H9 (cell line): ENCODE measurements at regions not wholly inside any gene's neighbourhood (a gene's known extent, or its start where the extent isn't known, plus 50 kb on each side); places are given as distances from the start of the nearest gene placed in this dataset.
A peak's percentile ranks its signal among the peaks of the same experiment; 100 is the strongest.

Experiments
- DNase-seq: peaks from one replicate; pipeline ENCODE4 v3.0.0-alpha.2; 2017
- H2AFZ ChIP-seq: one replicate; pipeline ENCODE4 v1.6.1; 2013; ENCODE audit warnings: mild to moderate bottlenecking, low read length, control low read depth, moderate library complexity
- H2AK5ac ChIP-seq: 2 replicates; pipeline ENCODE4 v1.6.1; 2013; ENCODE audit warnings: low read length, control low read depth, mixed read lengths; ENCODE audit not compliant: insufficient read length
- H2BK120ac ChIP-seq: one replicate; pipeline ENCODE4 v1.6.1; 2013; ENCODE audit warnings: low read depth, mild to moderate bottlenecking, low read length, control low read depth, inconsistent platforms; ENCODE audit not compliant: poor library complexity, severe bottlenecking
- H2BK12ac ChIP-seq: 2 replicates; pipeline ENCODE4 v1.6.1; 2013; ENCODE audit warnings: low read length, control low read depth, mixed read lengths, low read depth; ENCODE audit not compliant: insufficient read length
- H2BK15ac ChIP-seq: 2 replicates; pipeline ENCODE4 v1.6.1; 2013; ENCODE audit warnings: low read depth, low read length, control low read depth
- H2BK20ac ChIP-seq: one replicate; pipeline ENCODE4 v1.6.1; 2013; ENCODE audit warnings: low read depth, mild to moderate bottlenecking, low read length, control low read depth, inconsistent platforms; ENCODE audit not compliant: poor library complexity, severe bottlenecking
- H2BK5ac ChIP-seq: 2 replicates; pipeline ENCODE4 v1.6.1; 2013; ENCODE audit warnings: low read length, control low read depth, mixed read lengths; ENCODE audit not compliant: insufficient read length
- H3K14ac ChIP-seq: 2 replicates; pipeline ENCODE4 v1.6.1; 2013; ENCODE audit warnings: low read length, control low read depth; ENCODE audit not compliant: insufficient read depth
- H3K18ac ChIP-seq: 2 replicates; pipeline ENCODE4 v1.6.1; 2013; ENCODE audit warnings: low read depth, mild to moderate bottlenecking, mixed read lengths, low read length, control low read depth; ENCODE audit not compliant: insufficient read length
- H3K23ac ChIP-seq: 2 replicates; pipeline ENCODE4 v1.6.1; 2013; ENCODE audit warnings: low read length, control low read depth, mixed read lengths, low read depth; ENCODE audit not compliant: insufficient read length
- H3K23me2 ChIP-seq: 2 replicates; pipeline ENCODE4 v1.6.1; 2013; ENCODE audit warnings: low read depth, mild to moderate bottlenecking, mixed read lengths, low read length, control low read depth; ENCODE audit not compliant: insufficient read length, poor library complexity, severe bottlenecking
- H3K27ac ChIP-seq: 2 replicates; pipeline ENCODE4 v1.5.1; 2013; ENCODE audit warnings: low read length, control low read depth, mixed read lengths, low read depth; ENCODE audit not compliant: insufficient read length
- H3K27me3 ChIP-seq: 2 replicates; pipeline ENCODE4 v1.6.1; 2013; ENCODE audit warnings: low read length, control low read depth, inconsistent platforms; ENCODE audit not compliant: insufficient read depth
- H3K4ac ChIP-seq: 2 replicates; pipeline ENCODE4 v1.6.1; 2013; ENCODE audit warnings: low read depth, mild to moderate bottlenecking, control low read depth, inconsistent platforms, low read length, moderate library complexity
- H3K4me1 ChIP-seq: 2 replicates; pipeline ENCODE4 v1.6.1; 2013; ENCODE audit warnings: low read length, control low read depth, inconsistent platforms; ENCODE audit not compliant: insufficient read depth
- H3K4me2 ChIP-seq: 2 replicates; pipeline ENCODE4 v1.6.1; 2013; ENCODE audit warnings: low read length, control low read depth, mixed read lengths; ENCODE audit not compliant: insufficient read length, insufficient read depth
- H3K56ac ChIP-seq: 2 replicates; pipeline ENCODE4 v1.6.1; 2013; ENCODE audit warnings: low read depth, mild to moderate bottlenecking, mixed read lengths, low read length, control low read depth; ENCODE audit not compliant: insufficient read length
- H3K79me1 ChIP-seq: 2 replicates; pipeline ENCODE4 v1.6.1; 2013; ENCODE audit warnings: low read depth, mild to moderate bottlenecking, moderate library complexity, low read length, control low read depth, inconsistent platforms; ENCODE audit not compliant: insufficient read depth, poor library complexity, severe bottlenecking
- H3K79me2 ChIP-seq: 2 replicates; pipeline ENCODE4 v1.6.1; 2013; ENCODE audit warnings: low read length, control low read depth, inconsistent platforms; ENCODE audit not compliant: insufficient read depth
- H3K9ac ChIP-seq: 2 replicates; pipeline ENCODE4 v1.6.1; 2013; ENCODE audit warnings: low read length, control low read depth, mixed read lengths; ENCODE audit not compliant: insufficient read length; ENCODE audit errors: extremely low read depth
- H3K9me3 ChIP-seq: one replicate; pipeline ENCODE4 v1.6.1; 2013; ENCODE audit warnings: low read depth, low read length, inconsistent platforms; ENCODE audit not compliant: control insufficient read depth
- H3T11ph ChIP-seq: one replicate; pipeline ENCODE4 v1.6.1; 2013; ENCODE audit warnings: mild to moderate bottlenecking, low read length, control low read depth, inconsistent platforms
- H4K20me1 ChIP-seq: one replicate; pipeline ENCODE4 v1.6.1; 2013; ENCODE audit not compliant: control insufficient read depth, insufficient read length, insufficient read depth
- H4K5ac ChIP-seq: 2 replicates; pipeline ENCODE4 v1.6.1; 2013; ENCODE audit warnings: low read depth, mild to moderate bottlenecking, mixed read lengths, low read length, control low read depth; ENCODE audit not compliant: insufficient read length
- H4K8ac ChIP-seq: replicated peaks from 2 replicates; pipeline ENCODE4 v1.6.1; 2013; ENCODE audit warnings: low read length, control low read depth, mixed read lengths, low read depth; ENCODE audit not compliant: insufficient read length
- H4K91ac ChIP-seq: 2 replicates; pipeline ENCODE4 v1.6.1; 2013; ENCODE audit warnings: low read depth, mild to moderate bottlenecking, moderate library complexity, mixed read lengths, low read length, control low read depth; ENCODE audit not compliant: insufficient read length
- H3K27ac Mint-ChIP-seq, 3 experiments: 2 replicates in 2 of 3; 3 replicates in 1 of 3; pipeline ENCODE4 v1.8.0; 2020 to 2021; ENCODE audit warnings: mixed read lengths in 3 of 3, mild to moderate bottlenecking in 1 of 3, moderate library complexity in 1 of 3
- H3K27me3 Mint-ChIP-seq: 2 replicates; pipeline ENCODE4 v1.8.0; 2021; ENCODE audit warnings: low read depth, mild to moderate bottlenecking, moderate library complexity, mixed read lengths
- H3K36me3 Mint-ChIP-seq, 3 experiments: 2 replicates in 2 of 3; 3 replicates in 1 of 3; pipeline ENCODE4 v1.8.0; 2020 to 2021; ENCODE audit warnings: low read depth in 3 of 3, mixed read lengths in 3 of 3; ENCODE audit not compliant: insufficient read depth in 1 of 3
- H3K4me1 Mint-ChIP-seq, 2 experiments: 2 replicates each; pipeline ENCODE4 v1.8.0; 2020; ENCODE audit warnings: mixed read lengths in 2 of 2
- H3K4me3 Mint-ChIP-seq, 2 experiments: 2 replicates in 1 of 2; 3 replicates in 1 of 2; pipeline ENCODE4 v1.8.0; 2020 to 2021; ENCODE audit warnings: mild to moderate bottlenecking in 2 of 2, mixed read lengths in 2 of 2, moderate library complexity in 1 of 2
- H3K9me3 Mint-ChIP-seq, 2 experiments: 2 replicates in 1 of 2; 3 replicates in 1 of 2; pipeline ENCODE4 v1.8.0; 2020; ENCODE audit warnings: mild to moderate bottlenecking in 2 of 2, mixed read lengths in 2 of 2, moderate library complexity in 1 of 2
- CTCF ChIP-seq: fragments of 200-600 bp; sonication (generic); conservative IDR thresholded peaks from 3 replicates; pipeline ENCODE4 v1.8.0; 2021; ENCODE audit warnings: antibody characterized with exemption, mild to moderate bottlenecking
- WGBS: extraction: QIAGEN DNeasy Blood & Tissue Kit; methylation state at CpG from one replicate; pipeline ENCODE4 v1.1.7; 2013; ENCODE audit warnings: missing lambda C conversion rate, low lambda C conversion rate, mixed read lengths; ENCODE audit not compliant: insufficient read length; ENCODE audit errors: extremely low coverage; 5-methylcytosine and 5-hydroxymethylcytosine counted together

DNA sequence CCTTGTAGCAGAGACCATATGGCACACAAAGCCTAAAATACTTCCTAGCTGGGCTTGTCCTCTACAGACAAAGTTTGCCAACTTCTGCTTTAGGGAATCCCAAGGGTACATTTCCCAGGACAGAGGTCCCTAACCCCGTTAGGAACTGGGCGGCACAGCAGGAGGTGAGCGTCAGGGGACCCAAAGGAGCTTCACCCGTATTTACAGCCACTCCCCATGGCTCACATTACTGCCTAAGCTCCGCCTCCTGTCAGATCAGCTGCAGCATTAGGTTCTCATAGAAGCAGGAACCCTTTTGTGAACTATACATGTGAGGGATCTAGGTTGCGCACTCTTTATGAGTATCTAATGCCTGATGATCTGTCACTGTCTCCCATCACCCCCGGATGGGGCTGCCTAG lies 88.5 kb upstream of the TRPM3 start:
- H2BK5ac ChIP-seq, result no peak overlapping the region
- Mint-ChIP-seq H3K9me3 (peaks cover 14 to 16% of the 10 kb centered on the region in 2 experiments), H3K4me1 (peaks cover 12 to 13% of the 10 kb centered on the region in 2 experiments), H3K27ac (0 out of 7 replicates have a peak overlapping the region, but pooled peaks of 1 of the 3 experiments have one; percentile 33), H3K27me3 (peaks cover 2% of the 10 kb centered on the region; the same call in 1 of the 2 replicates), H3K36me3 (peaks cover 3 to 25% (median 6%) of the 10 kb centered on the region in 3 experiments; a peak in 6 of 7 replicates), H3K4me3 (no peak overlapping the region)
- H3K23ac ChIP-seq, result no peak overlapping the region
- no peak overlapping the region for H3K18ac ChIP-seq
- H3K4ac ChIP-seq, result no peak overlapping the region
- H2BK12ac ChIP-seq, result no peak overlapping the region
- H3K9me3 ChIP-seq, result peaks cover 8% of the 10 kb centered on the region
- no peak overlapping the region for H4K8ac ChIP-seq
- H2BK120ac ChIP-seq, result no peak overlapping the region
- no peak overlapping the region for H3K14ac ChIP-seq
- no peaks in the 10 kb centered on the region for H4K20me1 ChIP-seq
- no peak overlapping the region for H2BK20ac ChIP-seq
- no peak overlapping the region for H4K91ac ChIP-seq
- no peak overlapping the region for H3K27ac ChIP-seq
- no CpG with 5 or more reads among the region's 7 CpGs for WGBS
- no peak overlapping the region for H2BK15ac ChIP-seq
- no peak for TF ChIP-seq CTCF
- H3K79me1 ChIP-seq, result no peaks in the 10 kb centered on the region
- no peak overlapping the region for H2AFZ ChIP-seq
- H3K4me2 ChIP-seq, result no peak overlapping the region
- H3K79me2 ChIP-seq, result no peaks in the 10 kb centered on the region
- no peak for DNase-seq
- H3K27me3 ChIP-seq, result no peaks in the 10 kb centered on the region
- H3K4me1 ChIP-seq, result no peaks in the 10 kb centered on the region
- no peak overlapping the region for H2AK5ac ChIP-seq
- no peak overlapping the region for H3K56ac ChIP-seq
- H3K23me2 ChIP-seq, result no peaks in the 10 kb centered on the region
- no peak overlapping the region for H3K9ac ChIP-seq
- H3T11ph ChIP-seq, result no peak overlapping the region
- H4K5ac ChIP-seq, result no peak overlapping the region
